ENCODE measurements at regions not wholly inside any gene's neighbourhood (a gene's known extent, or its start where the extent isn't known, plus 50 kb on each side); places are given as distances from the start of the nearest gene placed in this dataset.
"Not testable (repeated sequence)": the region's sequence is repeated elsewhere in the genome, so short reads cannot be mapped to it uniquely, and the experiment has no call there.

- DNase-seq (ENCODE audit: low spot score in 2 of 2), result no peak
Measured at GRCh38 chrX:13164611-13165010, 120.2 kb upstream of the FAM9C start.

GRCh38 chrX:13162772-13163410 is 118.5 kb upstream of the FAM9C start:
- Histone ChIP-seq H3K36me3 (no peaks in the 10 kb centered on the region), H3K4me3 (no peak overlapping the region), H3K4me1 (no peaks in the 10 kb centered on the region), H3K9me3 (no peaks in the 10 kb centered on the region), H3K27me3 (peaks cover 0 to 10% of the 10 kb centered on the region in 2 donors), H3K27ac (no peak overlapping the region)
- DNase-seq (ENCODE audit: low spot score in 2 of 2), result no peak
- intact Hi-C loops (cut with DNase I; ENCODE audit: low total_unique reads), result no loop called here
- no peak for TF ChIP-seq POLR2AphosphoS5 (IDR thresholded peaks at IDR 0.05)

More at GRCh38 chrX:13164611-13165010, 120.2 kb upstream of the FAM9C start:
- TF ChIP-seq CTCF (IDR thresholded peaks at IDR 0.05), result no peak
- TF ChIP-seq POLR2A (IDR thresholded peaks at IDR 0.05), result no peak
- no peak for TF ChIP-seq POLR2AphosphoS5 (IDR thresholded peaks at IDR 0.05)
- intact Hi-C loops (cut with DNase I; ENCODE audit: low total_unique reads), result no loop called here
- Histone ChIP-seq H3K4me1 (no peaks in the 10 kb centered on the region), H3K9me3 (no peaks in the 10 kb centered on the region), H3K27me3 (peaks cover 0 to 5% of the 10 kb centered on the region in 2 donors), H3K4me3 (no peak overlapping the region), H3K36me3 (no peaks in the 10 kb centered on the region), H3K27ac (peak overlapping the region in 1 of 2 donors; percentile 56)

GRCh38 chrX:13159886-13160285 is 115.5 kb upstream of the FAM9C start:
- Histone ChIP-seq H3K27me3 (peaks cover 0 to 10% of the 10 kb centered on the region in 2 donors), H3K27ac (peak overlapping the region in 1 of 2 donors; percentile 65), H3K36me3 (no peaks in the 10 kb centered on the region), H3K4me3 (no peak overlapping the region), H3K4me1 (no peaks in the 10 kb centered on the region), H3K9me3 (peaks cover 0 to 5% of the 10 kb centered on the region in 2 donors)
- no peak for DNase-seq (ENCODE audit: low spot score in 2 of 2)
- intact Hi-C loops (cut with DNase I; ENCODE audit: low total_unique reads), result no loop called here
- no peak for TF ChIP-seq CTCF (IDR thresholded peaks at IDR 0.05)
- TF ChIP-seq POLR2AphosphoS5 (IDR thresholded peaks at IDR 0.05), result no peak
- TF ChIP-seq POLR2A (IDR thresholded peaks at IDR 0.05), result no peak

GRCh38 chrX:13158911-13159310 is 114.5 kb upstream of the FAM9C start:
- no peaks in the 10 kb centered on the region for H3K36me3 ChIP-seq
- H3K4me3 ChIP-seq, result no peak overlapping the region
- H3K4me1 ChIP-seq, result no peaks in the 10 kb centered on the region
- intact Hi-C loops (cut with DNase I; ENCODE audit: low total_unique reads), result no loop called here
- peaks cover 0 to 10% of the 10 kb centered on the region in 2 donors for H3K27me3 ChIP-seq
- H3K27ac ChIP-seq, result no peak overlapping the region
- TF ChIP-seq CTCF (IDR thresholded peaks at IDR 0.05) (no peak), POLR2AphosphoS5 (IDR thresholded peaks at IDR 0.05) (no peak), POLR2A (IDR thresholded peaks at IDR 0.05) (no peak)
- peaks cover 0 to 14% of the 10 kb centered on the region in 2 donors for H3K9me3 ChIP-seq
- DNase-seq (ENCODE audit: low spot score in 2 of 2), result no peak

GRCh38 chrX:13155550-13155949 is 111.1 kb upstream of the FAM9C start:
- H3K36me3 ChIP-seq; intact Hi-C loops (cut with DNase I; ENCODE audit: low total_unique reads); H3K4me1 ChIP-seq; DNase-seq (ENCODE audit: low spot score in 2 of 2); H3K4me3 ChIP-seq; H3K27ac ChIP-seq: not testable (repeated sequence)
- Histone ChIP-seq H3K27me3 (peaks cover 0 to 10% of the 10 kb centered on the region in 2 donors), H3K9me3 (peaks cover 0 to 23% of the 10 kb centered on the region in 2 donors)

- H3K27ac ChIP-seq, result no peak overlapping the region
- TF ChIP-seq POLR2A (IDR thresholded peaks at IDR 0.05) (no peak), CTCF (IDR thresholded peaks at IDR 0.05) (no peak), POLR2AphosphoS5 (IDR thresholded peaks at IDR 0.05) (no peak)
- H3K36me3 ChIP-seq, result no peaks in the 10 kb centered on the region
- H3K9me3 ChIP-seq, result peaks cover 0 to 23% of the 10 kb centered on the region in 2 donors
- H3K27me3 ChIP-seq, result peaks cover 0 to 9% of the 10 kb centered on the region in 2 donors
- DNase-seq (ENCODE audit: low spot score in 2 of 2), result no peak
- no peak overlapping the region for H3K4me3 ChIP-seq
- intact Hi-C loops (cut with DNase I; ENCODE audit: low total_unique reads), result no loop called here
- H3K4me1 ChIP-seq, result no peaks in the 10 kb centered on the region
Measured at GRCh38 chrX:13153796-13154195, 109.4 kb upstream of the FAM9C start.
